Glutamatergic neuron (in vitro differentiated cells): ENCODE measurements at regions not wholly inside any gene's neighbourhood (a gene's known extent, or its start where the extent isn't known, plus 50 kb on each side); places are given as distances from the start of the nearest gene placed in this dataset.

Experiments used
- DNase-seq: peaks from one replicate; pipeline ENCODE4 v3.0.0; 2022
- H3K27ac Mint-ChIP-seq: one replicate; pipeline ENCODE4 v1.8.0; 2020; ENCODE audit warnings: mild to moderate bottlenecking, mixed read lengths, inconsistent platforms; ENCODE audit not compliant: unreplicated experiment
- H3K27me3 Mint-ChIP-seq: one replicate; pipeline ENCODE4 v1.8.0; 2020; ENCODE audit warnings: mild to moderate bottlenecking, moderate library complexity, mixed read lengths, inconsistent platforms; ENCODE audit not compliant: unreplicated experiment
- H3K36me3 Mint-ChIP-seq: one replicate; pipeline ENCODE4 v1.8.0; 2020; ENCODE audit warnings: mild to moderate bottlenecking, mixed read lengths, inconsistent platforms; ENCODE audit not compliant: unreplicated experiment
- H3K4me1 Mint-ChIP-seq: one replicate; pipeline ENCODE4 v1.8.0; 2020; ENCODE audit warnings: mild to moderate bottlenecking, low read depth, mixed read lengths, inconsistent platforms; ENCODE audit not compliant: unreplicated experiment
- H3K4me3 Mint-ChIP-seq: one replicate; pipeline ENCODE4 v1.8.0; 2020; ENCODE audit warnings: mild to moderate bottlenecking, mixed read lengths, inconsistent platforms; ENCODE audit not compliant: unreplicated experiment
- H3K9me3 Mint-ChIP-seq: one replicate; pipeline ENCODE4 v1.8.0; 2020; ENCODE audit warnings: mild to moderate bottlenecking, moderate library complexity, mixed read lengths, inconsistent platforms; ENCODE audit not compliant: unreplicated experiment
- TF ChIP-seq, protein P1 (sequence below): fragments of 200-600 bp; sonication (generic); IDR thresholded peaks from one replicate; pipeline ENCODE4 v1.5.0; 2021; ENCODE audit not compliant: partially characterized antibody, unreplicated experiment

DNA sequence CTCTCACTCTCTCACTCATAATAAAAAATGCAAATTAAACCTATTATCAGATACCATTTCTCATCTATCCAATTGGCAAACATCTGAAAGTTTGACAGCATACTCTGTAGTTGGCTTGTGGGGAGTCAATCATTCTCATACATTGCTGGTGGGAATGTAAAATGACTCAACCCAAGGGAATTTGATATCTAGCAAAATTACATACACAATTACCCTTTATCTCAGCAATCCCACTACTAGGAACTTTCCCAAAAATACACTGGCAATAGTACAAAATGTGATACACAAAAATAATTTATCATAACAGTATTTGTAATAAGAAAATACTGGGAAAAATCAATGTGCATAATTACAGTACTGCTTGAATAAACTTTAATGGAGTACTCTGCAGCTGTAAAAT lies 731.3 kb downstream of the DTWD2 start:
- DNase-seq = no peak
- Mint-ChIP-seq H3K27me3 (peaks cover 1% of the 10 kb centered on the region), H3K36me3 (no peaks in the 10 kb centered on the region), H3K4me1 (no peaks in the 10 kb centered on the region), H3K9me3 (no peaks in the 10 kb centered on the region), H3K4me3 (no peak overlapping the region), H3K27ac (no peak overlapping the region)
- TF ChIP-seq, protein P1, sequence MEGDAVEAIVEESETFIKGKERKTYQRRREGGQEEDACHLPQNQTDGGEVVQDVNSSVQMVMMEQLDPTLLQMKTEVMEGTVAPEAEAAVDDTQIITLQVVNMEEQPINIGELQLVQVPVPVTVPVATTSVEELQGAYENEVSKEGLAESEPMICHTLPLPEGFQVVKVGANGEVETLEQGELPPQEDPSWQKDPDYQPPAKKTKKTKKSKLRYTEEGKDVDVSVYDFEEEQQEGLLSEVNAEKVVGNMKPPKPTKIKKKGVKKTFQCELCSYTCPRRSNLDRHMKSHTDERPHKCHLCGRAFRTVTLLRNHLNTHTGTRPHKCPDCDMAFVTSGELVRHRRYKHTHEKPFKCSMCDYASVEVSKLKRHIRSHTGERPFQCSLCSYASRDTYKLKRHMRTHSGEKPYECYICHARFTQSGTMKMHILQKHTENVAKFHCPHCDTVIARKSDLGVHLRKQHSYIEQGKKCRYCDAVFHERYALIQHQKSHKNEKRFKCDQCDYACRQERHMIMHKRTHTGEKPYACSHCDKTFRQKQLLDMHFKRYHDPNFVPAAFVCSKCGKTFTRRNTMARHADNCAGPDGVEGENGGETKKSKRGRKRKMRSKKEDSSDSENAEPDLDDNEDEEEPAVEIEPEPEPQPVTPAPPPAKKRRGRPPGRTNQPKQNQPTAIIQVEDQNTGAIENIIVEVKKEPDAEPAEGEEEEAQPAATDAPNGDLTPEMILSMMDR = no peak

DNA sequence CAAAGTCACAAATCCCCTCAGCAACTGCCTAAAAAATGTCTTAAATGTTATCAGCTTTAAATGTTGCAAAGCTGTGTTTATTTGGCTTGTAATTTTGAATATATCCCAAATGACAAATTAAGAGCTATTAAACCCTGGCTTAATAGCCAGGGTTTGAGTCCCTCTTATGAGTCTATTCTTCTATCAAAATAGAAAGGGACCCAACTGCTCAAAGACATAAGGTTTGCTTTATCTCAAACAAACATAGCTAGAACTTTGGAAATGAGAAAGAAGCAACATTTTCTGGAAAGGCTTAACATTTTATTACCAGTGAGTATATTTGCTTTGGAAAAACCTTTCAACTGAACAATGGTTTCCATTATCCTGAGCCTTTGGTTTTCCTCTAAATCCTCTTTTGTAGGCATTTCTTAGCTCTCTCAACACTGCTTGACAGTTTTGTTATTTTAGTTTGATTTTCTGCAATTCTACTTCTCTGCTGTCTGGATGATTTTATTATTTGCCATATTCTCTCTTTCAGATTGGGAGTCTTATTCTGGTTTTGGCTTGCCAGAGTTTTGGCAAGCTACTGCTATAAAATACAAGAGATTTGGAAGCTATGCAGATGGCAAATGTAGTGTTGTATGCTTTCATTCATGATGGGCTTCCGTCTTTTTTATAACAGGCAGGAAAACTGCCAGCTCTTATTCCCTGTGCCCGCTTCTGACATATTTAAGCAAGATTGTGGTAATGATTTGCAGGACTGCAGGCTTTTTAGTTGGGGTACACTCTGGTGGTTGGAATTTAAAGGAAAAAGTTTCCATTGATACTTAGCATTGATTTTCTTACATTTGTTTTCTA lies 734.9 kb downstream of the DTWD2 start:
- H3K4me3 Mint-ChIP-seq = no peak overlapping the region
- H3K27me3 Mint-ChIP-seq = peaks cover 1% of the 10 kb centered on the region
- H3K27ac Mint-ChIP-seq = no peak overlapping the region
- no peaks in the 10 kb centered on the region for H3K4me1 Mint-ChIP-seq
- peaks cover 2% of the 10 kb centered on the region for H3K9me3 Mint-ChIP-seq
- no peak for DNase-seq
- TF ChIP-seq, protein P1 = no peak
- peaks cover 10% of the 10 kb centered on the region for H3K36me3 Mint-ChIP-seq

DNA sequence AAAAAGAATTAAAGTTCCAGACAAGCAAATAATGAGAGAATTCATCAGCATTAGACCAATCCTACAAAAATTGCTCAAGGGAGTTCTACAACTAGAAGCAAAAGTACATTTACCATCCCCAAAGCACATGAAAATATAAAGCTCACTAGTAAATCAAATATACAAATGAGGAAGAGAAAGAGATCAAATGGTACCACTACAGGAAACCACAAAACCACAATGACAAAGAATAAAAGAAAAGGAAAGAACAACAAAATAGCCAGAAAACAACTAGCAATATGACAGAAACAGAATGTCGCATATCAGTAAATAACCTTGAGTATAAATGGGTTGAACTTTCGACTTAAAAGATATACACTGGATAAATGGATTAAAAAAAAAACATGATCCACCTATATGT lies 739.0 kb downstream of the DTWD2 start:
- H3K9me3 Mint-ChIP-seq = peaks cover 6% of the 10 kb centered on the region
- peaks cover 1% of the 10 kb centered on the region for H3K27me3 Mint-ChIP-seq
- TF ChIP-seq, protein P1 = no peak

DNA sequence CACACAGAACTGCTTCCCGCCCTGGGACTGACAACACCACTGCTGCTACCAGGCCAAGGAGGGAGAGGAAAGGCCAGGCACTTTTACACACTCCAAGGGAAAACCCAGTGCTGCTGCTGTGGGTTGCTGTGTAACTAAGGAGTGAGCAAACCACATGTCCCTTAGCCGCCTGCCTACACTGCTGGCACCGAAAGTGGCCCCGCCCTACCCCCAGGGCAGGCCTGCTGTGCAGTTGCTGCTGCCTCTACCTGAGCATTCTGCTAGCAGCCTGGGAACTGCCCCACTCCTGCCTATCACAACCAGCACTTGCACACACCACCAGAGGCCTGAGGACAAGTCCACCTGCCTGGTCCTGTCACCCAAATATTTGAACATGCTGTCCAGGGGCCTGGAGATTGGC lies 740.9 kb downstream of the DTWD2 start:
- H3K27me3 Mint-ChIP-seq = no peaks in the 10 kb centered on the region
- peaks cover 14% of the 10 kb centered on the region for H3K36me3 Mint-ChIP-seq
- no peaks in the 10 kb centered on the region for H3K4me1 Mint-ChIP-seq
- peaks cover 6% of the 10 kb centered on the region for H3K9me3 Mint-ChIP-seq
- TF ChIP-seq, protein P1 = no peak
- no peak overlapping the region for H3K4me3 Mint-ChIP-seq
- no peak for DNase-seq
- H3K27ac Mint-ChIP-seq = no peak overlapping the region

More for the DNA sequence above, 739.0 kb downstream of the DTWD2 start:
- DNase-seq = no peak
- Mint-ChIP-seq H3K4me1 (no peaks in the 10 kb centered on the region), H3K27ac (no peak overlapping the region), H3K36me3 (peaks cover 14% of the 10 kb centered on the region), H3K4me3 (no peak overlapping the region)

DNA sequence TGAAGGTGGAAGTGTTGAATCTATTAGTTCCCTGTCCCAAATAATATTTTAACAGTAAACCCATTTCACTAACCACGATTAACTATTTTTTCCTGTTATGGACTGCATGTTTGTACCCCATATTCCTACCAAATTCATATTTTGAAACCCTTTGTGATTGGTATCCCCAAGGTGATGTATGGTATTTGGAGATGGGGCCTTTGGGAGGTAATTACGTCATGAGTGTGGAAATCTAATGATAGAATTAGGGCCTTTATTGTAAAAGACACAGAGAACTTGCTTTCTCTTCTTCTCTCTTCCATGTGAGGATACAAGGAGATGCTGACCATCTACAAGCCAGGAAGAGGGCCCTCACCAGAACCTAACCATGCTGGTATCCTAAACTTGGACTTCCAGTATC lies 744.7 kb downstream of the DTWD2 start:
- H3K36me3 Mint-ChIP-seq = peaks cover 5% of the 10 kb centered on the region
- H3K4me3 Mint-ChIP-seq = no peak overlapping the region
- H3K27me3 Mint-ChIP-seq = no peaks in the 10 kb centered on the region
- no peaks in the 10 kb centered on the region for H3K4me1 Mint-ChIP-seq
- no peak overlapping the region for H3K27ac Mint-ChIP-seq
- peaks cover 3% of the 10 kb centered on the region for H3K9me3 Mint-ChIP-seq
- DNase-seq = no peak
- TF ChIP-seq, protein P1 = no peak
